Stimulated activated CD8-positive, alpha-beta memory T cell treated with anti-CD3 and anti-CD28 coated beads, Interleukin-15, amount 100 ng/mL, for 4 hours (primary cell): ENCODE measurements at regions not wholly inside any gene's neighbourhood (a gene's known extent, or its start where the extent isn't known, plus 50 kb on each side); places are given as distances from the start of the nearest gene placed in this dataset.

Source experiments
- DNase-seq, 2 donors: peaks; one replicate each; pipeline ENCODE4 v3.0.0-alpha.2; 2020; ENCODE audit warnings: low read depth in 2 of 2

- no peak for DNase-seq
These were observed 305.3 kb downstream of the PTPRU start for GRCh38 chr1:29541631-29542030.

GRCh38 chr1:29540801-29541357 is 304.6 kb downstream of the PTPRU start:
- DNase-seq, result no peak

- no peak for DNase-seq
These were observed 303.6 kb downstream of the PTPRU start for GRCh38 chr1:29539971-29540370.

- no peak for DNase-seq
These were observed 302.3 kb downstream of the PTPRU start for GRCh38 chr1:29538586-29538985.

- no peak for DNase-seq
These were observed 296.4 kb downstream of the PTPRU start for GRCh38 chr1:29532751-29533150.

GRCh38 chr1:29532285-29532684 is 296.0 kb downstream of the PTPRU start:
- no peak for DNase-seq

- no peak for DNase-seq
These were observed 295.3 kb downstream of the PTPRU start for GRCh38 chr1:29531596-29531995.

GRCh38 chr1:29529677-29530278 is 293.5 kb downstream of the PTPRU start:
- no peak for DNase-seq

GRCh38 chr1:29527314-29528004 is 291.1 kb downstream of the PTPRU start:
- no peak for DNase-seq

- DNase-seq, result no peak
These were observed 289.6 kb downstream of the PTPRU start for GRCh38 chr1:29525941-29526340.

GRCh38 chr1:29524285-29525065 is 288.2 kb downstream of the PTPRU start:
- no peak for DNase-seq

GRCh38 chr1:29523576-29523975 is 287.3 kb downstream of the PTPRU start:
- DNase-seq, result no peak

GRCh38 chr1:29523136-29523535 is 286.8 kb downstream of the PTPRU start:
- DNase-seq, result no peak

GRCh38 chr1:29521811-29522580 is 285.7 kb downstream of the PTPRU start:
- DNase-seq, result no peak

- no peak for DNase-seq
These were observed 285.1 kb downstream of the PTPRU start for GRCh38 chr1:29521438-29521715.

GRCh38 chr1:29520571-29521437 is 284.5 kb downstream of the PTPRU start:
- DNase-seq, result no peak

GRCh38 chr1:29519788-29520110 is 283.4 kb downstream of the PTPRU start:
- no peak for DNase-seq

GRCh38 chr1:29519108-29519787 is 282.9 kb downstream of the PTPRU start:
- no peak for DNase-seq

- no peak for DNase-seq
These were observed 282.0 kb downstream of the PTPRU start for GRCh38 chr1:29518183-29518835.
